Keratinocyte (primary cell): ENCODE measurements at regions not wholly inside any gene's neighbourhood (a gene's known extent, or its start where the extent isn't known, plus 50 kb on each side); places are given as distances from the start of the nearest gene placed in this dataset.

Source experiments
- DNase-seq: peaks from one replicate; pipeline ENCODE4 v3.0.0-alpha.2; 2011; ENCODE audit warnings: low read depth, missing footprints, low spot score
- FAIRE-seq: peaks from 2 replicates; lab custom pipeline; 2011; peaks lifted over from hg19 to GRCh38; lab: Jason Lieb, UNC
- H2AFZ ChIP-seq: 2 replicates; pipeline ENCODE4 v1.6.0; 2012; ENCODE audit warnings: low read length, control low read depth, inconsistent platforms; ENCODE audit not compliant: control insufficient read depth
- H3K27ac ChIP-seq: 2 replicates; pipeline ENCODE4 v1.5.1; 2011; ENCODE audit warnings: low read length; ENCODE audit not compliant: control insufficient read depth, insufficient read depth
- H3K27me3 ChIP-seq: 3 replicates; pipeline ENCODE4 v1.6.0; 2011; ENCODE audit warnings: low read length; ENCODE audit not compliant: control insufficient read depth, insufficient read depth; ENCODE audit errors: extremely low read depth
- H3K36me3 ChIP-seq, 2 experiments: 2 replicates in 1 of 2; 3 replicates in 1 of 2; pipeline ENCODE4 v1.5.1; 2011; ENCODE audit warnings: low read length in 2 of 2, mild to moderate bottlenecking in 1 of 2; ENCODE audit not compliant: control insufficient read depth in 2 of 2, insufficient read depth in 2 of 2; ENCODE audit errors: extremely low read depth in 1 of 2
- H3K4me1 ChIP-seq: 3 replicates; pipeline ENCODE4 v1.5.1; 2011; ENCODE audit warnings: low read length; ENCODE audit not compliant: control insufficient read depth, insufficient read depth; ENCODE audit errors: extremely low read depth
- H3K4me2 ChIP-seq: 3 replicates; pipeline ENCODE4 v1.6.0; 2011; ENCODE audit warnings: low read depth, low read length; ENCODE audit not compliant: control insufficient read depth, insufficient read depth; ENCODE audit errors: extremely low read depth
- H3K4me3 ChIP-seq, 3 experiments: fragments of 200-600 bp in 1 of 3; sonication (generic) in 1 of 3; 2 replicates in 2 of 3; 3 replicates in 1 of 3; pipeline ENCODE4 v1.5.1; 2011 to 2016; ENCODE audit warnings: low read length in 3 of 3, mild to moderate bottlenecking in 3 of 3, control low read depth in 2 of 3, inconsistent platforms in 1 of 3, low read depth in 1 of 3, mixed read lengths in 1 of 3, mixed run types in 1 of 3, moderate library complexity in 1 of 3; ENCODE audit not compliant: control insufficient read depth in 2 of 3, insufficient read depth in 2 of 3; ENCODE audit errors: extremely low read depth in 1 of 3
- H3K79me2 ChIP-seq: 2 replicates; pipeline ENCODE4 v1.6.0; 2012; ENCODE audit warnings: low read length; ENCODE audit not compliant: control insufficient read depth, insufficient read depth
- H3K9ac ChIP-seq: 3 replicates; pipeline ENCODE4 v1.6.0; 2011; ENCODE audit warnings: low read length; ENCODE audit not compliant: control insufficient read depth, insufficient read depth; ENCODE audit errors: extremely low read depth
- H3K9me1 ChIP-seq: 3 replicates; pipeline ENCODE4 v1.6.0; 2011; ENCODE audit warnings: low read length; ENCODE audit not compliant: control insufficient read depth, insufficient read depth; ENCODE audit errors: extremely low read depth
- H3K9me3 ChIP-seq: 2 replicates; pipeline ENCODE4 v1.5.1; 2012; ENCODE audit warnings: low read depth, low read length; ENCODE audit not compliant: control insufficient read depth
- H4K20me1 ChIP-seq: 3 replicates; pipeline ENCODE4 v1.6.0; 2011; ENCODE audit warnings: low read length; ENCODE audit not compliant: control insufficient read depth, insufficient read depth; ENCODE audit errors: extremely low read depth
- CTCF ChIP-seq, 3 experiments: IDR thresholded peaks in 1 of 3; conservative IDR thresholded peaks in 1 of 3; optimal IDR thresholded peaks in 1 of 3; 2 replicates in 2 of 3; 3 replicates in 1 of 3; pipeline versions ENCODE3 to v1.5.1; 2011; ENCODE audit warnings: low read length in 3 of 3, mild to moderate bottlenecking in 3 of 3, moderate library complexity in 2 of 3, control low read depth in 1 of 3, inconsistent platforms in 1 of 3; ENCODE audit not compliant: insufficient read depth in 2 of 3; ENCODE audit errors: extremely low read depth in 1 of 3
- EZH2 ChIP-seq: IDR thresholded peaks from one replicate; pipeline ENCODE4 v1.6.1; 2012; ENCODE audit warnings: inconsistent platforms, mild to moderate bottlenecking, low read length, moderate library complexity
- dilution Hi-C: fragments of 300-500 bp; cut with MboI; formaldehyde crosslinking; loops from one replicate; pipeline ENCODE4 v1.7.0; 2020; ENCODE audit warnings: low sequenced_read_pairs; ENCODE audit not compliant: extremely low pct_ligation_motif_present

- no peaks in the 10 kb centered on the region for H3K27me3 ChIP-seq
- TF ChIP-seq CTCF (optimal IDR thresholded peaks at IDR 0.05 in 1 of 3, IDR thresholded peaks at IDR 0.05 in 1 of 3, conservative IDR thresholded peaks at IDR 0.05 in 1 of 3; ENCODE audit: extremely low read depth in 1 of 3, insufficient read depth in 2 of 3, low read length in 3 of 3) (peak in 1 of 3 experiments; percentile 12), EZH2 (no peak)
- H3K9me3 ChIP-seq: no peaks in the 10 kb centered on the region
- no peak overlapping the region for H2AFZ ChIP-seq
- dilution Hi-C loops: no loop called here
- no peak overlapping the region for H3K4me3 ChIP-seq
- FAIRE-seq (no peak), DNase-seq (no peak)
- no peaks in the 10 kb centered on the region for H3K4me1 ChIP-seq
- no peak overlapping the region for H3K4me2 ChIP-seq
- no peaks in the 10 kb centered on the region for H4K20me1 ChIP-seq
- H3K27ac ChIP-seq: no peak overlapping the region
- no peak overlapping the region for H3K9ac ChIP-seq
- no peaks in the 10 kb centered on the region for H3K79me2 ChIP-seq
- H3K36me3 ChIP-seq: no peaks in the 10 kb centered on the region
- no peaks in the 10 kb centered on the region for H3K9me1 ChIP-seq
Measured at GRCh38 chr6:8195040-8195713, 92.8 kb upstream of the EEF1E1 start.

- no peak overlapping the region for H3K4me2 ChIP-seq
- dilution Hi-C loops: no loop called here
- no peaks in the 10 kb centered on the region for H3K36me3 ChIP-seq
Measured at GRCh38 chr6:8194490-8194889, 92.1 kb upstream of the EEF1E1 start.

More at GRCh38 chr6:8194490-8194889, 92.1 kb upstream of the EEF1E1 start:
- no peaks in the 10 kb centered on the region for H3K79me2 ChIP-seq
- no peaks in the 10 kb centered on the region for H4K20me1 ChIP-seq
- no peaks in the 10 kb centered on the region for H3K27me3 ChIP-seq
- no peaks in the 10 kb centered on the region for H3K9me3 ChIP-seq
- H3K4me1 ChIP-seq: no peaks in the 10 kb centered on the region
- FAIRE-seq: no peak
- no peak for DNase-seq
- no peak overlapping the region for H3K27ac ChIP-seq
- no peak for TF ChIP-seq EZH2
- no peak for TF ChIP-seq CTCF (optimal IDR thresholded peaks at IDR 0.05 in 1 of 3, IDR thresholded peaks at IDR 0.05 in 1 of 3, conservative IDR thresholded peaks at IDR 0.05 in 1 of 3; ENCODE audit: extremely low read depth in 1 of 3, insufficient read depth in 2 of 3, low read length in 3 of 3)
- H3K9me1 ChIP-seq: no peaks in the 10 kb centered on the region
- no peak overlapping the region for H3K4me3 ChIP-seq
- no peak overlapping the region for H3K9ac ChIP-seq
- no peak overlapping the region for H2AFZ ChIP-seq
